GM18505 (cell line): ENCODE measurements at regions not wholly inside any gene's neighbourhood (a gene's known extent, or its start where the extent isn't known, plus 50 kb on each side); places are given as distances from the start of the nearest gene placed in this dataset.

Experiments
- ATAC-seq: cut with Tn5 transposase; IDR thresholded peaks from one replicate; pipeline ENCODE4 v1.9.1; 2021; ENCODE audit not compliant: unreplicated experiment
- POLR2A ChIP-seq: IDR thresholded peaks from 4 replicates; pipeline ENCODE4 v1.6.1; 2011; ENCODE audit warnings: borderline replicate concordance; ENCODE audit not compliant: insufficient read depth, insufficient read length; ENCODE audit errors: extremely low read depth

GRCh38 chr2:217511850-217512249 is 490.9 kb downstream of the TNS1 start:
- no peak for TF ChIP-seq POLR2A

GRCh38 chr2:217510771-217511291 is 492.0 kb downstream of the TNS1 start:
- no peak for TF ChIP-seq POLR2A
- ATAC-seq = no peak

More at GRCh38 chr2:217511850-217512249, 490.9 kb downstream of the TNS1 start:
- no peak for ATAC-seq

- no peak for TF ChIP-seq POLR2A
- no peak for ATAC-seq
Measured at GRCh38 chr2:217505303-217505702, 497.5 kb downstream of the TNS1 start.

GRCh38 chr2:217501887-217502286 is 500.9 kb downstream of the TNS1 start:
- ATAC-seq = no peak
- TF ChIP-seq POLR2A = no peak

- no peak for ATAC-seq
- no peak for TF ChIP-seq POLR2A
Measured at GRCh38 chr2:217497843-217498377, 504.9 kb downstream of the TNS1 start.

GRCh38 chr2:217494557-217494956 is 508.2 kb downstream of the TNS1 start:
- TF ChIP-seq POLR2A = no peak
- ATAC-seq = no peak

GRCh38 chr2:217491271-217491670 is 511.5 kb downstream of the TNS1 start:
- no peak for TF ChIP-seq POLR2A

GRCh38 chr2:217489145-217489960 is 513.4 kb downstream of the TNS1 start:
- ATAC-seq = no peak
- no peak for TF ChIP-seq POLR2A

More at GRCh38 chr2:217491271-217491670, 511.5 kb downstream of the TNS1 start:
- no peak for ATAC-seq

- ATAC-seq = no peak
- no peak for TF ChIP-seq POLR2A
Measured at GRCh38 chr2:217484046-217484445, 518.7 kb downstream of the TNS1 start.

- ATAC-seq = no peak
- no peak for TF ChIP-seq POLR2A
Measured at GRCh38 chr2:217482056-217482710, 520.6 kb downstream of the TNS1 start.

- no peak for TF ChIP-seq POLR2A
- ATAC-seq = no peak
Measured at GRCh38 chr2:217481577-217481976, 521.2 kb downstream of the TNS1 start.

GRCh38 chr2:217479566-217479965 is 523.2 kb downstream of the TNS1 start:
- no peak for ATAC-seq

GRCh38 chr2:217478831-217479455 is 523.9 kb downstream of the TNS1 start:
- ATAC-seq = no peak
- TF ChIP-seq POLR2A = no peak

More at GRCh38 chr2:217479566-217479965, 523.2 kb downstream of the TNS1 start:
- TF ChIP-seq POLR2A = no peak

- ATAC-seq = no peak
Measured at GRCh38 chr2:217477583-217477982, 525.2 kb downstream of the TNS1 start.

GRCh38 chr2:217475791-217476190 is 527.0 kb downstream of the TNS1 start:
- TF ChIP-seq POLR2A = no peak
- ATAC-seq = no peak

More at GRCh38 chr2:217477583-217477982, 525.2 kb downstream of the TNS1 start:
- no peak for TF ChIP-seq POLR2A
